Spleen (tissue), 11 donors: ENCODE measurements at regions not wholly inside any gene's neighbourhood (a gene's known extent, or its start where the extent isn't known, plus 50 kb on each side); places are given as distances from the start of the nearest gene placed in this dataset.

Experiments used
- DNase-seq: peaks from one replicate; pipeline ENCODE4 v3.0.0-alpha.2; 2020
- H3K27ac ChIP-seq, 8 donors: fragments of 200-600 bp; sonication (generic) in 7 of 8; 1 replicate in 4 of 8; 2 replicates in 4 of 8; pipeline versions ENCODE4 v1.5.0 to v1.8.0; 2016 to 2021; ENCODE audit warnings: inconsistent platforms in 4 of 8, mild to moderate bottlenecking in 4 of 8, moderate library complexity in 1 of 8
- H3K27me3 ChIP-seq, 7 donors: fragments of 200-600 bp; sonication (generic) in 6 of 7; replicated peaks in 1 of 7; 1 replicate in 4 of 7; 2 replicates in 3 of 7; pipeline versions ENCODE4 v1.5.0 to v1.8.0; 2016 to 2021; ENCODE audit warnings: inconsistent platforms in 3 of 7, mild to moderate bottlenecking in 1 of 7
- H3K36me3 ChIP-seq, 6 donors: fragments of 200-600 bp; sonication (generic) in 5 of 6; 1 replicate in 4 of 6; 2 replicates in 2 of 6; pipeline versions ENCODE4 v1.5.0 to v1.8.0; 2016 to 2021; ENCODE audit warnings: inconsistent platforms in 2 of 6
- H3K4me1 ChIP-seq, 6 donors: fragments of 200-600 bp; sonication (generic) in 5 of 6; 1 replicate in 3 of 6; 2 replicates in 3 of 6; pipeline versions ENCODE4 v1.5.0 to v1.8.0; 2016 to 2021; ENCODE audit warnings: inconsistent platforms in 3 of 6
- H3K4me3 ChIP-seq, 8 donors: fragments of 200-600 bp; sonication (generic) in 7 of 8; 1 replicate in 4 of 8; 2 replicates in 4 of 8; pipeline versions ENCODE4 v1.5.0 to v1.8.0; 2016 to 2021; ENCODE audit warnings: inconsistent platforms in 4 of 8, mild to moderate bottlenecking in 4 of 8, moderate library complexity in 2 of 8
- H3K9me3 ChIP-seq, 8 donors: fragments of 200-600 bp; sonication (generic) in 7 of 8; 1 replicate in 4 of 8; 2 replicates in 4 of 8; pipeline versions ENCODE4 v1.5.0 to v1.8.0; 2016 to 2021; ENCODE audit warnings: inconsistent platforms in 4 of 8
- CTCF ChIP-seq, 11 experiments: fragments of 200-600 bp in 7 of 11; fragments of 450-650 bp in 4 of 11; sonication (generic) in 4 of 11; IDR thresholded peaks in 8 of 11; conservative IDR thresholded peaks in 3 of 11; 1 replicate in 7 of 11; 2 replicates in 4 of 11; pipeline versions ENCODE4 v1.4.0 to v1.8.0; 2016 to 2021; ENCODE audit warnings: antibody characterized with exemption in 11 of 11, inconsistent platforms in 4 of 11, mild to moderate bottlenecking in 1 of 11
- POLR2A ChIP-seq, 3 donors: fragments of 450-650 bp; IDR thresholded peaks; one replicate each; pipeline ENCODE4 v1.5.1; 2017; ENCODE audit warnings: antibody characterized with exemption in 3 of 3, mild to moderate bottlenecking in 1 of 3
- POLR2AphosphoS5 ChIP-seq, 3 donors: sonication (generic); formaldehyde crosslinking; IDR thresholded peaks; one replicate each; pipeline ENCODE4 v1.5.1; 2017; ENCODE audit warnings: antibody characterized with exemption in 3 of 3
- WGBS, 5 donors: extraction: QIAGEN DNeasy Blood & Tissue Kit in 3 of 5; methylation state at CpG; one replicate each; pipeline versions ENCODE4 v1.1.5 to v1.1.7; 2013 to 2018; 5-methylcytosine and 5-hydroxymethylcytosine counted together
- intact Hi-C: fragments of 100-400 bp; cut with DNase I; formaldehyde crosslinking; loops from one replicate; pipeline ENCODE4 v1.15.0; 2023; ENCODE audit warnings: low total_unique reads
- donor health status: healthy with polysubstance abuse.
- donor health status: DM: no; HTN: no; CAD: no; lungs with moderate emphysema.
- donor health status: DM: no; HTN: no; CAD: no.
- donor health status: Bipolar disorder and iron deficiency.
- donor health status: healthy.
- donor health status: DM: no; HTN: no; CAD: no.
- donor health status: DM: yes; HTN: yes; CAD: no.

GRCh38 chrX:15072880-15073279, 197.0 kb downstream of the ASB9 start:
- no peak for DNase-seq

GRCh38 chrX:15072259-15072658, 197.6 kb downstream of the ASB9 start:
- no peak overlapping the region for H3K4me3 ChIP-seq
- H3K9me3 ChIP-seq = no peaks in the 10 kb centered on the region
- H3K27ac ChIP-seq = no peak overlapping the region
- WGBS, 5 donors = 40 to 81% (median 75%) methylated on average over 3 of the region's 3 CpGs
- no peak for DNase-seq
- intact Hi-C loops = no loop called here
- no peaks in the 10 kb centered on the region for H3K36me3 ChIP-seq
- no peaks in the 10 kb centered on the region for H3K4me1 ChIP-seq
- TF ChIP-seq CTCF (IDR thresholded peaks at IDR 0.05 in 8 of 11, conservative IDR thresholded peaks at IDR 0.05 in 3 of 11) (no peak), POLR2AphosphoS5 (IDR thresholded peaks at IDR 0.05) (no peak), POLR2A (IDR thresholded peaks at IDR 0.05) (no peak)
- H3K27me3 ChIP-seq = peaks cover 0 to 5% (median 0%) of the 10 kb centered on the region in 7 donors

More at GRCh38 chrX:15072880-15073279, 197.0 kb downstream of the ASB9 start:
- TF ChIP-seq POLR2A (IDR thresholded peaks at IDR 0.05) (no peak), POLR2AphosphoS5 (IDR thresholded peaks at IDR 0.05) (no peak), CTCF (IDR thresholded peaks at IDR 0.05 in 8 of 11, conservative IDR thresholded peaks at IDR 0.05 in 3 of 11) (no peak)
- H3K27ac ChIP-seq = no peak overlapping the region
- 29 to 58% (median 43%) methylated on average over 3 of the region's 3 CpGs for WGBS, 5 donors
- H3K4me3 ChIP-seq = no peak overlapping the region
- intact Hi-C loops = no loop called here
- H3K36me3 ChIP-seq = no peaks in the 10 kb centered on the region
- H3K9me3 ChIP-seq = peaks cover 0 to under 1% (median 0%) of the 10 kb centered on the region in 8 donors
- H3K27me3 ChIP-seq = peaks cover 0 to 5% (median 0%) of the 10 kb centered on the region in 7 donors
- no peaks in the 10 kb centered on the region for H3K4me1 ChIP-seq

- no peak for DNase-seq
- no peak overlapping the region for H3K27ac ChIP-seq
Observed at GRCh38 chrX:15059474-15059873, 186.3 kb downstream of the MOSPD2 start.

GRCh38 chrX:15056044-15056443, 182.8 kb downstream of the MOSPD2 start:
- no peak for DNase-seq
- no peak for TF ChIP-seq POLR2A (IDR thresholded peaks at IDR 0.05)
- TF ChIP-seq CTCF (IDR thresholded peaks at IDR 0.05 in 8 of 11, conservative IDR thresholded peaks at IDR 0.05 in 3 of 11) = no peak
- TF ChIP-seq POLR2AphosphoS5 (IDR thresholded peaks at IDR 0.05) = no peak
- no peak overlapping the region for H3K4me3 ChIP-seq
- peaks cover 0 to 13% (median 0%) of the 10 kb centered on the region in 8 donors for H3K9me3 ChIP-seq
- no peaks in the 10 kb centered on the region for H3K27me3 ChIP-seq
- intact Hi-C loops = no loop called here
- H3K36me3 ChIP-seq = no peaks in the 10 kb centered on the region
- H3K27ac ChIP-seq = no peak overlapping the region
- no peaks in the 10 kb centered on the region for H3K4me1 ChIP-seq
- WGBS, 5 donors = 72 to 93% (median 76%) methylated on average over 2 of the region's 2 CpGs

More at GRCh38 chrX:15059474-15059873, 186.3 kb downstream of the MOSPD2 start:
- 74 to 84% (median 75%) methylated on average over 2 of the region's 2 CpGs for WGBS, 5 donors
- no peak for TF ChIP-seq POLR2A (IDR thresholded peaks at IDR 0.05)
- TF ChIP-seq POLR2AphosphoS5 (IDR thresholded peaks at IDR 0.05) = no peak
- no peak for TF ChIP-seq CTCF (IDR thresholded peaks at IDR 0.05 in 8 of 11, conservative IDR thresholded peaks at IDR 0.05 in 3 of 11)
- Histone ChIP-seq H3K9me3 (peaks cover 0 to 13% (median 0%) of the 10 kb centered on the region in 8 donors), H3K36me3 (no peaks in the 10 kb centered on the region), H3K27me3 (peaks cover 0 to 19% (median 0%) of the 10 kb centered on the region in 7 donors), H3K4me1 (no peaks in the 10 kb centered on the region), H3K4me3 (no peak overlapping the region)
- intact Hi-C loops = no loop called here
